Endometrium (tissue), 2 donors: ENCODE measurements at regions not wholly inside any gene's neighbourhood (a gene's known extent, or its start where the extent isn't known, plus 50 kb on each side); places are given as distances from the start of the nearest gene placed in this dataset.

Source experiments
- FAIRE-seq: peaks from 2 replicates; lab custom pipeline; 2012; peaks lifted over from hg19 to GRCh38; lab: Jason Lieb, UNC
- donor health status: control.
- donor health status: control.

DNA sequence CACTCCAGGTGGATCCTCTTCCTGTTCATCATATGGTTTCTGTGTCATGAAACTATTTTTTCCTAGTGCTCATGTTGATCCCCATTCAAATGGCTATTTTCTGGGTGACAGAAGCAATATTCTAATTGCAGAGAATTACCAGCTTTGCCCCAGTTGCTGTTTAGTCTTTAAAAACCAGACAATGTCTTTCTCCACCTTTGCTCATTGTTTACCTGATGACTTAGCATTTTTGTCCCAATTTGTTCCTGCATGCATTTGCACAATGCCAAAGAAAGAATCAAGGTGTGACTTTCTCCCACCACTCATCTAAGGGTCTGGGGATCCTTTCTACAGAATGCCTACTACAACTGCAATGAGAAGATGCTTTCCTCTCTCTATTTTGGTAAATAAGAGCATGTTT, 439.9 kb upstream of the MAF start:
- no peak for FAIRE-seq

DNA sequence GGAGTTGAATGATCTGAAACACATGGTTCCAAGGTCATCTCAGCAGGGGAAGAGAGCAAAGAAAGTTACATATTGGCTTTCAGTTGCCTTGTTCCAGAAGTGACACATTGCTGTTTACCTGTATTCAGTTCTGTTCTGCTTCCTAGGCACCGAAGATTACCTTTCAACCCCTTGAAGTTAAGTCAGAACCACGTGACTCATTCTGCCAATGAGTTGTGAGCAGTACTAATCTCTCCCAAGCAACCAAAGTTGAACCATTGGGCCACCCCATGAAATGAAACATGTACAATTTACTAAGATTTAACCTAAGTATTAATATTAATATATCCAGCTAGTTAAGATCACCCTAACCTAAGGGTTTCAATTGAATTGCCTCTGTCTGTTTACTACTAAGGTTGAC, 439.2 kb upstream of the MAF start:
- no peak for FAIRE-seq

DNA sequence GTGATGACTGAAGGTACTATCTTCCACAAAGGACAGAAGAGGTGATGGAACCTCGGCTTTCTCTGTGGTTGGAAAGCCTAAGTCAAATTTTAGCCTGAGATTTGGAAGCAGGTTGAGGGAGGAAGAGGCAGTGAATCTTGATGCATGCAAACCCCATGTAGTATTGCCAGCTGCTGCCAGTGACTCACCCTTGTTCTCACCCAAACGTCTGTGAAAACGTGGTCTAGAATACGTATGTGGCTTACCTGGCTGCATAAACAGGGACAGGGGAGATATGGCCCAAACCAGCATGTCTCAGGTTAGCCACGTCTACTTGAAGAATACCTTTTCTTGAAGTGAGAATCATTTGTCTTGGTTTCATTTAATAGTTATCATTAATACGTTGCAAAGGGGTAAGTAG, 438.0 kb upstream of the MAF start:
- no peak for FAIRE-seq

DNA sequence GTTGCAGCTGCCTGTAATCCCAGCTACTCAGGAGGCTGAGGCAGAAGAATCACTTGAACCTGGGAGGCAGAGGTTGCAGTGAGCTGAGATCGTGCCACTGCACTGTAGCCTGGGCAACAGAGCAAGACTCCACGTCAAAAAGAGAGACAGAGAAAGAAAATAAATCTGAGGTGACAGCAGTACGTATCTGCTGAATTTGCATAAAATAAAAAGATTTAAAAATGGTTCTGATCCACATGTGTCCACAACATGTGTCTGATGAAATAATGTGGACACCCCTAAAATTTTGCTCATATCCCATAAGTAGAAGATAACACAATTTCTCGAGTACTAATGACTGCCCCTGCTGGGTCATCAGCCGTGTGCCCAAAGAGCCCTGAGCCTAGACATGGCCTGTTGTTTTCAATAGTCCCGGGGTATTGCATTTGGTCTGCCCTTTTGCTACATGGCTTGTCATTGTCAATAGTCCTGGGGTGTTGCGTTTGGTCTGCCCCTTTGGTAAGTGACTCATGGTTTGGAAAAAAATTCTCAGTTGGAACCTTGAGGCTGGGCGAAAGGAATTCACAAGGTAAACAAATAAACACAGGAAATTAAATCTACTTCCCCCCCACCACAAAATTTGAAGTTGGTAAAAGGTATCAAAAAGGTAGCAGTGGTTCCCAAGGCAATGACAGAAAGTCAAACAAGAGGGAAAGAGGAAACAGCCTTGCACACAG, 434.6 kb upstream of the MAF start:
- no peak for FAIRE-seq

DNA sequence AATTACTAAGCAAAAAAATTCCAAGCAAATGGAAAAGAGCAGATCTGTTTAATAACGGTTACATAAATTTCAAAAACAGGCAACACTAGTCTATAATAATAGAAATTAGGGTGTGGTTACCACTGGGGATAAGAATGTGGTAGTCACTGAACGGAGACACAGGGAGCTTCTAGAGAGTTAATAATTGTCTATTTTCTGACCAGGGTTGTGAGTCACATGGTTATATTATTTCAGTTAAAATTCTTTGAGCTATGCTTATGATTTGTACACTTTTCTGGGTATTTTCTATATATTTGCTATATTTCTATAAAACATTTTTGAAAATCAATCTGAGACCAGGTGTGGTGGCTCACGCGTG, 433.9 kb upstream of the MAF start:
- no peak for FAIRE-seq

DNA sequence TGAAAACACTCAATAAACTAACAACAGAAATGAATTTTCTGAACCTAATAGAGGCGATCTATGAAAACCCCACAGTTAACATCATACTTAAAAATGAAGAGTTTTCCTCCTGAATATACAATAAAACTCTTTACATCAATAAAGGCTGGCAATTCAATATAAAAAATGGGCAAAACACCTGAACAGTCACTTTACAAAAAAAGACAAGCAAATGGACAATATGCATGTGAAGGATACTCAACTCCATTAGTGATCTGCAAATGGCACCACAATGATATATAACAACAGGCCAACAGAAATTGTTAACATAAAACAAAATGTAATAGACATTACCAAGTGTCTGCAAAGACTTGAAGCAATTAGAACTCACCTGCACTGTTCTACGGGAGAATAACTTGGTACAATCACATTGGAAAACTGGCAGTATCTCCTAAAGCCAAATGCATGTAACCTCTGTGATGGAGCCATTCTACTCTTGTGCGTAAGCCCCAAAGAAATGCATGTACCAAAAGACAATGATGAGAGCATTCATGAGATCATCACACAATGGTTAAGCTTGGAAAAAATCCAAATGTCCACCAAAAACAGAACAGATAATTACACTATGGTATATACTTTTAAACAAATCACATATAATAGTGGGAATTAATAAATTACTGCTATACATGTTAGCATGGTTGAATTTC, 433.4 kb upstream of the MAF start:
- no peak for FAIRE-seq

DNA sequence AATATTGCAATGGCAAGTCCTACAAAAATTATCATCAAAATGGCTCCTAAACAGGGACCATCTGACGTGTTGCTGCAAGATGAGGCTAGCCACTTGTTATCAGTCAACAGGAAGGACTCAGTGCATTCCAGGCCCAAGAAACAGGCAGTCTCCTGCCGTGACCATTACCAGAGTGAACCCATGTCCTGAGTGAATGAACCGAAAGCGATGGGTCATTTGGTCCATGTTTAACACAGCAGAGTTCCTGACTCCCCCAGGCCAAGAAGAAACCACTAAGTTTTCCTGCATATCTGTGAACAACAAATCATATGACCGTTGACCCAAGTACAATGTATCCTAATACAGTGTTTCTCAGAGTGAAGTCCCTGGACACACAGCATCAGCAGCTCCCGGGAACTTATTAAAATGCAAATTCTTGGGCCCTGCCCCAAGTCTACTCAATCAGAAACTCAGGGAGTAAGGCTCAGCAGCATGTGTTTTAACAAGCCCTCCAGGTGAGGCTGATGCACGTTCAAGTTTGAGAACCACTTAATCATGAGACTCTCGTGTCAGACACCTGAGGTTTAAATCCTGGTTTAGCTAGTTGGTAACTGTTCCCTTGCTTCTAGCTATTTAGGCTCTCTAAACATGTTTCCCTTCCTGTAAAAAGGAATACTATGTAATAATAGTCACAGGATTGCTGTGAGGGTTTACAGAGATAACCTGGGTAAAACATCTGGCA, 429.4 kb upstream of the MAF start:
- FAIRE-seq = no peak

DNA sequence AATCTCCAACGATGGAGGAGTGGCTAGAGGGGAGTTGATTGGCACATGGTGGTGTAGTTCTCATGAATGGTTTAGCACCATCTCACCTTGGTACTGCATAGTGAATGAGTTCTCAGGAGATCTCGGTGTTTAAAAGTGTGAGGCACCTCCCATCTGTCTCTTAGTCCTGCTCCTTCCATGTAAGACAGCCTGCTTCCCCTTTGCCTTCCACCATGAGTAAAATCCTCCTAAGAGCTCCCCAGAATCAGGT, 428.8 kb upstream of the MAF start:
- no peak for FAIRE-seq

DNA sequence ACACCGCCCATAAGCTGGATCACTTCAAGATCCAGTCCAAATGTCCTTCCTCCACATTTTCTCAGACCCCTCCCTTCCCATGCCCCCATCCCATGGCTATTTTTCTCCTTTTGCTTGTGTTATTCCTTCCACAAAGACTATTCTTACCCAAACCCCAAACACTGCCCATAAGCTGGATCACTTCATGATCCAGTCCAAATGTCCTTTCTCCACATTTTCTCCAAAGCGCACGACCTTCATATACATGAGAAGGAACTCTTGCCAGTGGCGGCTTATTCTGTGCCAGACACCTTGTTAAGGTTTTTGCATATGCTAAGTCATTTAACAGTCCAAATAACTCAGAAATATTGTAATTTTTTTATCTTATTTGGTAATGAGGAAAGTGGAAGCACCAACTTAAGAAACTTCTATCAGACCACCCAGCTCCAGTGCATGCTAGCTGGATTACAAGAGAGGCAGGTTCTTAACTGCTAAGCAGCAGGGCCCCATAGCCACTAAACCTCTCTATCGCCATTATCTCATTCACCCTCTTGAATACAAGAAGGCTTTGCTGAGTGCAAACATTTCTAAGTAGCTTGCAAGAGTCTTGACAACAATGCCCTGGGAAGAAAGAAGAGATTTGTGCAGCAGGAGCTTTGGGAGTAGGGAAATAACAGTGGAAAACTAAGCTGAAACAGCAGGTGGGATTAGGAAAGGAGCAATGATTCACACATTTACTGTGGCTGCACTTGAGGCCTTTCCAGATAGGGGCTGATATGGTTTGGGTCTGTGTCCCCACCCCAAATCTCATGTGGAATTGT, 428.2 kb upstream of the MAF start:
- no peak for FAIRE-seq

DNA sequence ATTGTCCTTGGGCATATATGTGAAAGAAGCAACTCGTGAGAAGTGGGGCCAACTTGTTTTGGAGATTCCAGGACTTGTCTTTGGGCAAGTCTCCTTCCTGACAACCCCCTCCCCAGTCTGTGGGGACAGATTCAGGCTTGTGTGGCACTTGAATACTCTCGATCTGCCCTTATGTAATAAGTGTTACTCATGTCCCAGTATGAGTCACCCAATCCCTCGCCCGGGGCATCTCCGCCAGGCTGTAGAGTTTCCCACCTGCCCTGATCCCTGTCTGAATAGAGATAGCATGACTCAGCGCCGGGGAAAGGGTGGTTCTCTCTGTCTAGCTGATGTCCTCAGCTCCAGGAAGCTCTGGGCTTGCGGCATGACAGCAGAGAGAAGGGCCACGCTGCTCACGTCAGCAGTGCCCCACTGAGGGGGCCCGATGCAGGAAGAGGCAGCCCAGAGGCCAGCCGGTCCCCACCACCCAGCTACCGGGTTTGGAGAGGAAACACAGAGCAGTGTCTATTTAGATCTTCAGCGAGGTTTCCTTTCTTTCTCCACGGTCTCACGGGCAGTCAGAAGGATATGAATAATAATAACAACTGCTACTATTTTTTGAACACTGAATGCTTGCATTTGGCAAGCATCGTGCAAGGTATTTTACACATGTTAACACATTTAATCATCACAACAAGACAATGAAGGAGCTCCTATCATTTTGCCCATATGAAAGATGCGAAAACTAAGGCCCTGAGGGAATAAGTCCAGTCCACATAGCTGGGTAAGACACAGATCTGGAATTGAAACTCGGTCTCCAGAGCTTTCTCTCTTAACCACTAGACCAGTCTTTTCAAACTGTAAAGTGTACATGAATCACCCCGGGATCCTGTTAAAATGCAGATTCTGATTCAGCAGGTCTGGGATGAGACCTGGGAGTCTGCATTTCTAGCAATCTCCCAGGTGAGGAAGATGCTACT, 426.7 kb upstream of the MAF start:
- no peak for FAIRE-seq

DNA sequence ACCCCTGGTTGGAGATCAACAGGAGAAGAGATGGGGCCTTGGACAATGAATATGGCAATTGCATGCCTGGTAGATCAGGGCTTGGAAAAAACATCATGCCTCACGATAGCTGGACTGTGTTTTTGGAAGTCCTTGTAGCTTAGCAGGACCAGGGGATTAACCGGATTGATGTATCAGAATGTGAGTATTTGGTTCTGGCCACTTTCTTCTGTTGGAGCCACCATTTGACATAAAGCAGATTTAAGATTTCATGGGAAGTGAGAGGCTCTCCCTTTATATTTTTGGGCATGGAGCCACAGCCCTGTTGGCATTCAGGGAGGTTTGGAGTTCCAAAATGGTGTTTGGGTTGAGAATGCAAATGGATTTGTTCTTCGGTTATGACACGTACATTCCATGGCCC, 424.7 kb upstream of the MAF start:
- no peak for FAIRE-seq

DNA sequence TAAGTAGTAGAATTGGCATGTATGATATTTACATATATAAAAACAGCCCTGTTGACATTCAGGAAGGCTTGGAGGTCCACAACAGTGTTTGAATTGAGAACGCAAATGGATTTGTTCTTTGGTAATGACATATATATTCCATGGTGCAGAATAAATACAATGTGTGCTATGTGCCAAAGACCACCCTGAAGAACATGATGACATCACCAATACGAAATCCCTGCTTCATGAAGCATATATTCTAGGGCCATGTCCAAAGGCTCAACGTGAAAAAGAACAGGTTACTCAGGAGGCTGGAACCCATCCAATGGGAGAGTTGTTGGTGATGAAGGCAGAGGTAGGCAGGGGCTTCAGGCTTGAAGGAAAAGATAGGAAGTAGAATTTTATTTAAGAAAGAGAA, 423.9 kb upstream of the MAF start:
- no peak for FAIRE-seq

DNA sequence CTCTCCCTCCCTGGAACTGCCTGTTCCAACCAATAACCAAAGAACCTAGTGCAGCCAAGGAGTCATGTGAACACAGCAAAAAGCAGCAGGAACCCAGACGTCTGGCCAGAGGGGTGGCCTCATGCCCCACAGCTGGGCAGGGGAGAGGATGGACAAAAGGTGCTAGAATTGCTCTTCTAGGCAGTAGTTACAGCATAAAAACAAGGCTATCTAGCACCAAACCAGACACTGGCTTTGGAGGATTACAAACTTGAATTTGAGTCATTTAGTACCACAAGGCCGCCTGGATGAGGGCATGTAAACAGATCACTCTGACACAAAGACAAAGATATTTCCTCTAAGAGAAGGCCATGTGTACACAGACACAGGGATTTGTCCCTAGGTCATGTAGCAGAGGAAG, 423.3 kb upstream of the MAF start:
- FAIRE-seq = no peak

DNA sequence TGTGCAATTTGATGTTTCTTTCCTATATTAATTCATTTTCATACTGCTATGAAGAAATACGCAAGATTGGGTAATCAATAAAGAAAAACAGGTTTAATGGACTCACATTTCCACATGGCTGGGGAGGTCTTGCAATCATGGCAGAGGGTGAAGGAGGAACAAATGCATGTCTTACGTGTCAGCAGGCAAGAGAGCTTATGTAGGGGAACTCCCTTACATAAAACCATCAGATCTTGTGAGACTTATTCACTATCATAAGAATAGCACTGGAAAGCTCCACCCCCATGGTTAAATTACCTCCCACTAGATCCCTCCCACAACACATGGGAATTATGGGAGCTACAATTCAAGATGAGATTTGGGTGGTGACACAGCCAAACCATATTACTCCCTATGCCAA, 418.9 kb upstream of the MAF start:
- no peak for FAIRE-seq

DNA sequence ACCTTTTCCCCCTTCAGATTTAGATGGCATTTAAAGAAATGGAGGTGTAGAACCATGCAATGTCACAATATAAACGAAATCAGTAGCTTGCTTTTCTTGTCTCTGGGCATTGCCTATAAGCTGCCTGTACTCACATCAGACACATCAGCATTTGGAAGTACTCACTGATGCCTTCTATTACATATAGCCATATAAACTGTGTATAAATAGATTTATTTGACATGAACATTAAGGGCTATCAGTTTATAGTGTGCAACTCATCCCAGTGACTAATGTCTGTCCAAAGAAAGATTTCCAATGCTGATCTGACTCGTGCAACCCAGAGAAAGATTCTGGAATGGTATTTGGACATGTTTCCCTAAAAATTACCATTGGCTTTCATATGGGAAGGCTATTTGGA, 417.9 kb upstream of the MAF start:
- FAIRE-seq = no peak

DNA sequence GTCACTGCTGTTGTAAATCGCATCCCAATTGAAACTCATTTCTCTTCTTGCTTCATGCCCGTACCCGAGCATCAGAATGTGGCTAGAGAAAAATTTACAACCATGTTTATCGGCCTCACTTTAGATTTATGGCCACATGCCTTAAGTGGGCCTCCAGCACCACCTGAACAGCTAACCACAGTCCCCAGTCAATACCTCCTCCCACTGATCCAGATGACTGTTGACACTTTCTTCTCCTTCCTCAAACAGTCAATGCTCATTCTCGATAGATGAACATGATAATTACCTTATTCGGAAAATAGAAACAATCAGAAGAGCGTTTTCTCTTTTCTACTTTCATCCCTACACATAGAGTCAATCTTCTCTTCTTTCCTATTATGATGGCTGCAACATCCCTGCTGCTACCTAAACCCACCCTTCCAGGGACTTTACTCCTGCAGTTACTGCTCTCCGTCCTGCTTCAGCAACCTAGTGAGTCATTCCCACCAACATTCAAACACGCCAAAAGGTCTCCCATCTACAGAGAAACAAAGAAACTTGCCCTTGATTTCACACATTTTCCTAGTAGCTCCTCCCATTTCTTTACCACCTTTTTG, 416.3 kb upstream of the MAF start:
- no peak for FAIRE-seq

DNA sequence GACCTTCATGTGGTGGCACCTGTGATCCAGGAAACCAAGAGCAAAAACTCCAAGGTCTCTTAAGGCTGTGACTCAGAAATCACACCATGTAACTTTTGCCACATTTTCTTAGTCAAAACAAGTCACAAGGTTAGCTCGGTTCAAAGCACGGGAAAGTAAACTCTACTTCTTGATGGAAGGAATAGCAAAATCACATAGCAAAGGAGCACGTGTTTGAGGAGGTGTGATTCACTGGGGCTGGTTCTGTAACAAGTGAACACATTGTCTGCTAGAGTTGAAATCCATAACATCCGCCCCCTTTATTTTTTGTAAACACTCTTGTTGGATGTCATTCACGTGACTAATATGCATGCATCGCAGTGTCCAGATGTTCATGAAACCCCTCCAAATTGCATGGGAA, 415.0 kb upstream of the MAF start:
- FAIRE-seq = no peak

DNA sequence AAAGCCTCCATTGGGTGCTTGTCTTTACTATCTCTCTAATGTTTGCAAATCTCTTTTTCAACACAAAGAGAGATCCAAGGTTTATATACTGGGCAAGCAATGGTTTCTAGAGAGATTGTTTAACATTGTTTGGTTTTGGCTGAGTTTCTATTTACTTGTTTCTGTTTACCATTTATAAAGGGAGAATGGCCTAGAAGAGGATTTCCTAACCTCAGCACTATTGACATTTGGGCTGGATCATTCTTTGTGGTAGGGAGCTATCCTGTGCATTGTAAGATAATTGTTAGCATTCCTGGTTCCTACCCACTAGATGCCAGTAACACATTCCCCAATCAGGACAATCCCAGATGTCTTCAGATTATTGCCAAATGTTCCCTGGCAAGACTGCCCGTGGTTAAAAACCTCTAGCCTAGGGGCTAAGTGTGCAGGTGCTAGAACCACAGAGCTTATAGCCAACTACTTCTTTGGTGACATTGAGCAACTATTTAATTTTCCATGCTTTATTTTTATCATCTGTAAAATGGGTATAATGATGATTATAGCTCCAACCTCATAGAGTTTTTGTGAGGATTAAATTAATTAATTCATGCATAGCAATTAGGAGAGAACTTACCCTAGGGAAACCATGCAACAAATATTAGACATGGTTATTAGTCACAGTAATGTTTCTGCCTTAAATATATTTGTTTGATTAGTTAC, 413.9 kb upstream of the MAF start:
- FAIRE-seq = no peak

DNA sequence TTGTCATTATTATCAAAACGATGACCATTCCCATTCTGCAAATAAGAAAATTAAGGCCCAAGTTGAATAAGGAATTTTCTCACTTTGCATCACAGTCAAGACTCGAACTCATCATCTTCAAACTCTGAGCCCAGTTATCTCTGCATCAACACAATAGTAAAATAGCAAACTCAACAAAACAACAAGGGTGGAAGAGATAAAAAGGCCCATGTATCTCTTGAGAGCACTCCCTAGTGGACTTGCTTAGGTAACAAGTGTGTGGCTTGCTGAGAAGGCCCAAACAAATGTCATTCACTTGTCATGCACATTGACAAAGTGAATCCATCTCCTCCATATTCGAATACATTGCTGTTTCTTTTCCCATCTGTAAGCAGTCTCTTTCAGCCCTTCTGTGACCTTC, 412.0 kb upstream of the MAF start:
- no peak for FAIRE-seq

DNA sequence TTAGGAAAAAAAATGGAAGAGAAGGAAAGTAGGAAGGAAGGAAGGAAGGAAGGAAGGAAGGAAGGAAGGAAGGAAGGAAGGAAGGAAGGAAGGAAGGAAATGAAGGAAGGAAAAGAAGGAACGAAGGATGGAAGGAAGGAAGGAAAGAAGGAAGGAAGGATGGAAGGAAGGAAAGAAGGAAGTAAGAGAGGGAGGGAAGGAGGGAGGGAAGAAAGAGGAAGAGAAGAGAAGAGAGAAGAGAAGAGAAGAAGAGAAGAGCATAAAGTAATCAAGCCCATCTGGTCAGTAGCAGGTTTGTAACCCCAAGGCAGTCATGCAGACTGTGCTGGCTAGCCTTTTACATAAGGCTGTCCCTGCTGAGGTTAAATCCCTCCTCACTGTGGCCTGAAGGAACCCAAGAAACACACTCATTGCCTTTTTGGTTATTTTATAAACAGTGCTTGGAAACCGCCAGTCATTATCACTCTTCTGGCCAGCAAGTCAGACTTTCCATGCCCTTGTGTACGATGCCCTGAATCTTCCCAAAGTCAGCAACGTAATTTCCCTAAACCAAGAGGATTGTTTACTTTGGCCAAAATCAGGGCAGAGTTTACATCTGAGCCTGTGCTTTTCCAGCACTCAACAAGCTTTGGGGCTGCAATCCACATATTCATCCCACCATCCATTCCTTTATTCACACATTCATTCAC, 409.6 kb upstream of the MAF start:
- no peak for FAIRE-seq
